Spleen (tissue), 11 donors: ENCODE measurements at regions not wholly inside any gene's neighbourhood (a gene's known extent, or its start where the extent isn't known, plus 50 kb on each side); places are given as distances from the start of the nearest gene placed in this dataset.

ENCODE experiments used
- DNase-seq: peaks from one replicate; pipeline ENCODE4 v3.0.0-alpha.2; 2020
- H3K27ac ChIP-seq, 8 donors: fragments of 200-600 bp; sonication (generic) in 7 of 8; 1 replicate in 4 of 8; 2 replicates in 4 of 8; pipeline versions ENCODE4 v1.5.0 to v1.8.0; 2016 to 2021; ENCODE audit warnings: inconsistent platforms in 4 of 8, mild to moderate bottlenecking in 4 of 8, moderate library complexity in 1 of 8
- H3K27me3 ChIP-seq, 7 donors: fragments of 200-600 bp; sonication (generic) in 6 of 7; replicated peaks in 1 of 7; 1 replicate in 4 of 7; 2 replicates in 3 of 7; pipeline versions ENCODE4 v1.5.0 to v1.8.0; 2016 to 2021; ENCODE audit warnings: inconsistent platforms in 3 of 7, mild to moderate bottlenecking in 1 of 7
- H3K36me3 ChIP-seq, 6 donors: fragments of 200-600 bp; sonication (generic) in 5 of 6; 1 replicate in 4 of 6; 2 replicates in 2 of 6; pipeline versions ENCODE4 v1.5.0 to v1.8.0; 2016 to 2021; ENCODE audit warnings: inconsistent platforms in 2 of 6
- H3K4me1 ChIP-seq, 6 donors: fragments of 200-600 bp; sonication (generic) in 5 of 6; 1 replicate in 3 of 6; 2 replicates in 3 of 6; pipeline versions ENCODE4 v1.5.0 to v1.8.0; 2016 to 2021; ENCODE audit warnings: inconsistent platforms in 3 of 6
- H3K4me3 ChIP-seq, 8 donors: fragments of 200-600 bp; sonication (generic) in 7 of 8; 1 replicate in 4 of 8; 2 replicates in 4 of 8; pipeline versions ENCODE4 v1.5.0 to v1.8.0; 2016 to 2021; ENCODE audit warnings: inconsistent platforms in 4 of 8, mild to moderate bottlenecking in 4 of 8, moderate library complexity in 2 of 8
- H3K9me3 ChIP-seq, 8 donors: fragments of 200-600 bp; sonication (generic) in 7 of 8; 1 replicate in 4 of 8; 2 replicates in 4 of 8; pipeline versions ENCODE4 v1.5.0 to v1.8.0; 2016 to 2021; ENCODE audit warnings: inconsistent platforms in 4 of 8
- POLR2A ChIP-seq, 3 donors: fragments of 450-650 bp; IDR thresholded peaks; one replicate each; pipeline ENCODE4 v1.5.1; 2017; ENCODE audit warnings: antibody characterized with exemption in 3 of 3, mild to moderate bottlenecking in 1 of 3
- POLR2AphosphoS5 ChIP-seq, 3 donors: sonication (generic); formaldehyde crosslinking; IDR thresholded peaks; one replicate each; pipeline ENCODE4 v1.5.1; 2017; ENCODE audit warnings: antibody characterized with exemption in 3 of 3
- WGBS, 5 donors: extraction: QIAGEN DNeasy Blood & Tissue Kit in 3 of 5; methylation state at CpG; one replicate each; pipeline versions ENCODE4 v1.1.5 to v1.1.7; 2013 to 2018; 5-methylcytosine and 5-hydroxymethylcytosine counted together
- intact Hi-C: fragments of 100-400 bp; cut with DNase I; formaldehyde crosslinking; loops from one replicate; pipeline ENCODE4 v1.15.0; 2023; ENCODE audit warnings: low total_unique reads
- TF ChIP-seq, protein P1 (sequence below), 11 experiments: fragments of 200-600 bp in 7 of 11; fragments of 450-650 bp in 4 of 11; sonication (generic) in 4 of 11; IDR thresholded peaks in 8 of 11; conservative IDR thresholded peaks in 3 of 11; 1 replicate in 7 of 11; 2 replicates in 4 of 11; pipeline versions ENCODE4 v1.4.0 to v1.8.0; 2016 to 2021; ENCODE audit warnings: antibody characterized with exemption in 11 of 11, inconsistent platforms in 4 of 11, mild to moderate bottlenecking in 1 of 11
- donor health status: healthy with polysubstance abuse.
- donor health status: DM: no; HTN: no; CAD: no; lungs with moderate emphysema.
- donor health status: DM: no; HTN: no; CAD: no.
- donor health status: Bipolar disorder and iron deficiency.
- donor health status: healthy.
- donor health status: DM: no; HTN: no; CAD: no.
- donor health status: DM: yes; HTN: yes; CAD: no.

DNA sequence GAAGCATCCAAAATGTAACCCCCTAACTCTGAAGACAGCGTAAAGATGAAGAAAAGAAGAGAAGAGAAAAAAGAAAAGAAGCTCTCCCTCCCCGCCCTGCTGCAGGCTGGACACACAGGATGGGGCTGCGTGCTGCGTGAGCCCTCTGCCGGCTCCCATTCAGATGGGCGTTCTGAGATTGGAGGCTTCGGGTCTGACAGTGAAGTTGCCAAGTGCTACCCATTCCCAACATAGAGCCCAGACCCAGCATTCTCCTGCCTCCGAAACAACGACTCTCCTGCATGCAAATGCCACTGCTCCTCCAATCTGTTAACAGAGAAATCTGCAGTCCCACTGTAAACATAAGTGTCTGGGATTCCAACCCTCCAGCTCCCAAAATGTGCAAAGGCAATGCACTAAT lies 234.9 kb downstream of the BCL11A start:
- intact Hi-C loops, result no loop called here
- 65 to 78% (median 71%) methylated on average over 9 of the region's 9 CpGs for WGBS, 5 donors

DNA sequence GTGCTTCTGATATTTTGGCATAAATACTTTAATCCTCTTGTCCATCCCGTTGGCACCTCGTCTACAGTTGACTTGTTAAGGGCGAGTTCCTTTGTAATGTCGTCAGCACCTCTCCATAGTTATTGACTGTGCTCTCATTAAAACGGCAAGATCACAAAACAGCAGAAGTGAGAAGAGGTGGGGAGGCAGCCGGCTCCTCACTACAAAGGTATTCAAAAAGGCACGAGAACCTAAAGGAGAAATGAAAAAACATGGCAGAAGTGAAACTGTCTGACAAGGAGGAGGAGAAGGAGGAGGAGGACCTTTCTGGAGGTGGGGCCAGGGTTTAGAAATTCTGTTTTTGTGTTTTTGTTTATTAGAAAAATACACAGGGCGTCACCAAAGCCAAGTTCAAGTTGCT lies 235.6 kb downstream of the BCL11A start:
- H3K9me3 ChIP-seq, result no peaks in the 10 kb centered on the region
- WGBS, 5 donors, result 49 to 72% (median 52%) methylated on average over 8 of the region's 8 CpGs
- DNase-seq, result no peak
- TF ChIP-seq POLR2AphosphoS5 (IDR thresholded peaks at IDR 0.05), result peak in 1 of 3 donors; percentile 56
- TF ChIP-seq, protein P1, sequence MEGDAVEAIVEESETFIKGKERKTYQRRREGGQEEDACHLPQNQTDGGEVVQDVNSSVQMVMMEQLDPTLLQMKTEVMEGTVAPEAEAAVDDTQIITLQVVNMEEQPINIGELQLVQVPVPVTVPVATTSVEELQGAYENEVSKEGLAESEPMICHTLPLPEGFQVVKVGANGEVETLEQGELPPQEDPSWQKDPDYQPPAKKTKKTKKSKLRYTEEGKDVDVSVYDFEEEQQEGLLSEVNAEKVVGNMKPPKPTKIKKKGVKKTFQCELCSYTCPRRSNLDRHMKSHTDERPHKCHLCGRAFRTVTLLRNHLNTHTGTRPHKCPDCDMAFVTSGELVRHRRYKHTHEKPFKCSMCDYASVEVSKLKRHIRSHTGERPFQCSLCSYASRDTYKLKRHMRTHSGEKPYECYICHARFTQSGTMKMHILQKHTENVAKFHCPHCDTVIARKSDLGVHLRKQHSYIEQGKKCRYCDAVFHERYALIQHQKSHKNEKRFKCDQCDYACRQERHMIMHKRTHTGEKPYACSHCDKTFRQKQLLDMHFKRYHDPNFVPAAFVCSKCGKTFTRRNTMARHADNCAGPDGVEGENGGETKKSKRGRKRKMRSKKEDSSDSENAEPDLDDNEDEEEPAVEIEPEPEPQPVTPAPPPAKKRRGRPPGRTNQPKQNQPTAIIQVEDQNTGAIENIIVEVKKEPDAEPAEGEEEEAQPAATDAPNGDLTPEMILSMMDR (IDR thresholded peaks at IDR 0.05 in 8 of 11, conservative IDR thresholded peaks at IDR 0.05 in 3 of 11), result no peak
- TF ChIP-seq POLR2A (IDR thresholded peaks at IDR 0.05), result peak in 1 of 3 donors; percentile 16
- peaks cover 0 to 56% (median 36%) of the 10 kb centered on the region in 6 donors for H3K4me1 ChIP-seq
- intact Hi-C loops, result no loop called here
- no peaks in the 10 kb centered on the region for H3K27me3 ChIP-seq
- H3K36me3 ChIP-seq, result no peaks in the 10 kb centered on the region
- H3K4me3 ChIP-seq, result no peak overlapping the region
- peak overlapping the region in 5 of 8 donors; percentile 4 to 65 (median 26) for H3K27ac ChIP-seq

More for the DNA sequence above, 234.9 kb downstream of the BCL11A start:
- Histone ChIP-seq H3K9me3 (no peaks in the 10 kb centered on the region), H3K27ac (peak overlapping the region in 2 of 8 donors; percentile 5 to 65), H3K4me3 (no peak overlapping the region), H3K4me1 (peaks cover 0 to 49% (median 29%) of the 10 kb centered on the region in 6 donors), H3K27me3 (no peaks in the 10 kb centered on the region), H3K36me3 (no peaks in the 10 kb centered on the region)
- DNase-seq, result no peak
- TF ChIP-seq POLR2AphosphoS5 (IDR thresholded peaks at IDR 0.05) (no peak), POLR2A (IDR thresholded peaks at IDR 0.05) (no peak)
- TF ChIP-seq, protein P1 (IDR thresholded peaks at IDR 0.05 in 8 of 11, conservative IDR thresholded peaks at IDR 0.05 in 3 of 11), result no peak

DNA sequence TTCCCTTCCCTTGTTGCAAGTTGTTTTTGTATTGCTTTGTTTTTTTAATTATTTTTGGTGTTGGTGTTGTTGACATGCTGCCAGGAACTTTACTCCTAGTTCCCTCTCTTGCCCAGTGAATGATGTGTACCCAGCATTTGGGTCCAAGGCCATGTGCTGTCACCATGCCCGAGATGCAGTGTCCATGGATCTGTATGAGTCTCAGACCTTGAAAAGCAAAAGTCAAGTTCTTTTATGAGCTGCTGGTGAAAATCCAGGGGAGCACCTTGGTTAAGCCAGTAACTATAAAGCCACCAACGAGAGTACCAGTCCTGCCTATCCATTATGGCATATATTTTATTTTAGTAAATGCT lies 236.4 kb downstream of the BCL11A start:
- peaks cover 0 to 60% (median 37%) of the 10 kb centered on the region in 6 donors for H3K4me1 ChIP-seq
- no peaks in the 10 kb centered on the region for H3K9me3 ChIP-seq
- peak overlapping the region in 3 of 8 donors; percentile 4 to 65 (median 26) for H3K27ac ChIP-seq
- no peaks in the 10 kb centered on the region for H3K36me3 ChIP-seq
- H3K4me3 ChIP-seq, result no peak overlapping the region
- 66 to 85% (median 74%) methylated on average over 2 of the region's 2 CpGs for WGBS, 5 donors
- TF ChIP-seq POLR2A (IDR thresholded peaks at IDR 0.05), result no peak
- no peak for TF ChIP-seq POLR2AphosphoS5 (IDR thresholded peaks at IDR 0.05)
- TF ChIP-seq, protein P1 (IDR thresholded peaks at IDR 0.05 in 8 of 11, conservative IDR thresholded peaks at IDR 0.05 in 3 of 11), result no peak
- DNase-seq, result no peak
- no peaks in the 10 kb centered on the region for H3K27me3 ChIP-seq
- intact Hi-C loops, result no loop called here

DNA sequence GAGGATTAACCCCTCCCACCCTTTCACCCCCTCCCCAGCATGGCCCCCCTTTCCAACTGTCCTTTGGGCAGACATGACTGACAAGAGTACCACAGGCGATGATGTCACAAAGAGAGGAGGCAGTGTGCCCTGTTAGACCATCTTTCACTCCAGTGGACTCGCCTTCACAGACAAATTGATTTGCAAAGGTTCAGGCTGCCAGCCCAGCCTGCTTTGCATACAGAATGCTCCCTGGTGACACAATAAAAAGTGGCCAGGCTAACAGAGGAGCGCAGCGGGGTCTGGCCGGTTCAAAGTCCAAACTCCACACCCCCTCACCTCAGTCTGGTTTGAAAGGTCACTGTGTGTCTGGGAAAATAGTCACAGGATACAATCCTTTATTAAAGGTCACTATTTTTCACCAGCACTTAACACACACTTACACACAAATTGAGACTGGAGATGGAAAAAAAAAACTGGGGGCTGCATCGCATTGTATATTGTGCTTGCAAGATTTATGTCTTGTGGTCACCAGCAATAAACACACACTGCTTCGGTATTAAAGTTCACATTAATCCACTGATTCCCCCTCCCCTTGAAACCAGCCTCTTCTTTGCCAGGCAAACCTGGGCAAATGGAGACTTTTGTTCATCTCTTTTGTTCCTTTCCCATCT lies 236.9 kb downstream of the BCL11A start:
- 58 to 70% (median 68%) methylated on average over 6 to 7 of the region's 7 CpGs for WGBS, 5 donors
- TF ChIP-seq, protein P1 (IDR thresholded peaks at IDR 0.05 in 8 of 11, conservative IDR thresholded peaks at IDR 0.05 in 3 of 11), result no peak
- no peak for TF ChIP-seq POLR2AphosphoS5 (IDR thresholded peaks at IDR 0.05)
- TF ChIP-seq POLR2A (IDR thresholded peaks at IDR 0.05), result no peak
- H3K27me3 ChIP-seq, result no peaks in the 10 kb centered on the region
- intact Hi-C loops, result no loop called here
- H3K9me3 ChIP-seq, result no peaks in the 10 kb centered on the region
- H3K36me3 ChIP-seq, result no peaks in the 10 kb centered on the region
- H3K27ac ChIP-seq, result peak overlapping the region in 3 of 8 donors; percentile 4 to 65 (median 26)
- H3K4me3 ChIP-seq, result no peak overlapping the region
- H3K4me1 ChIP-seq, result peaks cover 0 to 65% (median 37%) of the 10 kb centered on the region in 6 donors
- no peak for DNase-seq
